ENCODE measurements at regions not wholly inside any gene's neighbourhood (a gene's known extent, or its start where the extent isn't known, plus 50 kb on each side); places are given as distances from the start of the nearest gene placed in this dataset.
A peak's percentile ranks its signal among the peaks of the same experiment; 100 is the strongest.
"Not testable (repeated sequence)": the region's sequence is repeated elsewhere in the genome, so short reads cannot be mapped to it uniquely, and the experiment has no call there.

DNA sequence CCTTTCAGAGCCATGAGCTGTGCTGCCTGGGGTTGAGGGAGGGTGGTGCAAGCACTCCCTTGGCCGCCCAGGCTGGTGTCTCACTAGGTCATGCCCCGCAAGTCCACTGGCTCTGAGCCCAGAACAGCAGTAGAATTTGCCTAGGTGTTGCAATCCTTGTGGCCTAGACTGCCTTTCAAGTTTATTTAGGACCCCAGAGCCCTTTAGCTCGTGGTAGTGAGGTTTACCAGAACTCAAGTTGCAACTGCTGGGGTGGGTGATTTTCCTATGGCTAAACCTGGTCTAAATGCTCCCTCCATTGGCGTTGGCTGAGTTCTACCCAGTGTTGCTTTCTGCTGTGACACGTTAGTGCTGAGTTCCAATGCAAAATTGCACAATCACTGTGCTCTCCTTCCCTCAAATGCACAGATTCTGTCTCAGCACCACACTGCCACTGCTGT, 287.2 kb downstream of the BCAT1 start:
- TF ChIP-seq, protein P1, sequence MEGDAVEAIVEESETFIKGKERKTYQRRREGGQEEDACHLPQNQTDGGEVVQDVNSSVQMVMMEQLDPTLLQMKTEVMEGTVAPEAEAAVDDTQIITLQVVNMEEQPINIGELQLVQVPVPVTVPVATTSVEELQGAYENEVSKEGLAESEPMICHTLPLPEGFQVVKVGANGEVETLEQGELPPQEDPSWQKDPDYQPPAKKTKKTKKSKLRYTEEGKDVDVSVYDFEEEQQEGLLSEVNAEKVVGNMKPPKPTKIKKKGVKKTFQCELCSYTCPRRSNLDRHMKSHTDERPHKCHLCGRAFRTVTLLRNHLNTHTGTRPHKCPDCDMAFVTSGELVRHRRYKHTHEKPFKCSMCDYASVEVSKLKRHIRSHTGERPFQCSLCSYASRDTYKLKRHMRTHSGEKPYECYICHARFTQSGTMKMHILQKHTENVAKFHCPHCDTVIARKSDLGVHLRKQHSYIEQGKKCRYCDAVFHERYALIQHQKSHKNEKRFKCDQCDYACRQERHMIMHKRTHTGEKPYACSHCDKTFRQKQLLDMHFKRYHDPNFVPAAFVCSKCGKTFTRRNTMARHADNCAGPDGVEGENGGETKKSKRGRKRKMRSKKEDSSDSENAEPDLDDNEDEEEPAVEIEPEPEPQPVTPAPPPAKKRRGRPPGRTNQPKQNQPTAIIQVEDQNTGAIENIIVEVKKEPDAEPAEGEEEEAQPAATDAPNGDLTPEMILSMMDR (conservative IDR thresholded peaks at IDR 0.05; ENCODE audit: low read depth, low read length): peak; percentile 36
- peak; percentile 97 for DNase-seq (ENCODE audit: low read depth)

DNA sequence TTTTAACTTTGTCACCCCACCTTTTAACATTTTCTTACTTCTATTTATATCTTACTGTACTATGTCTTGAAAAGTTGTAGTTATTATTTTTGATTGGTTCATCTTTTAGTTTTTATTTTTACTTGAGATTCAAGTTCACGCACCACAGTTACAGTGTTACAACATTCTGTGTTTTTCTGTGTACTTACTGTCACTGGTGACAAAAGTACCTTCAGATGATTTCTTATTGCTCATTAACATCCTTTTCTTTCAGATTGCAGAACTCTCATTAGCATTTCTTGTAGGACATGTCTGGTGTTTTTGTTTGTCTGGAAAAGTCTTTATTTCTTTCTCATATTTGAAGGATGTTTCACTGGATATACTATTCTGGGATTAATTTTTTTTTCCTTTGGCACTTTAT, 289.9 kb downstream of the BCAT1 start:
- H3K4me3 ChIP-seq (ENCODE audit: low read depth, low read length): no peak overlapping the region
- TF ChIP-seq, protein P1 (conservative IDR thresholded peaks at IDR 0.05; ENCODE audit: low read depth, low read length): no peak
- DNase-seq (ENCODE audit: low read depth): no peak

More for the DNA sequence above, 287.2 kb downstream of the BCAT1 start:
- H3K4me3 ChIP-seq (ENCODE audit: low read depth, low read length): no peak overlapping the region

DNA sequence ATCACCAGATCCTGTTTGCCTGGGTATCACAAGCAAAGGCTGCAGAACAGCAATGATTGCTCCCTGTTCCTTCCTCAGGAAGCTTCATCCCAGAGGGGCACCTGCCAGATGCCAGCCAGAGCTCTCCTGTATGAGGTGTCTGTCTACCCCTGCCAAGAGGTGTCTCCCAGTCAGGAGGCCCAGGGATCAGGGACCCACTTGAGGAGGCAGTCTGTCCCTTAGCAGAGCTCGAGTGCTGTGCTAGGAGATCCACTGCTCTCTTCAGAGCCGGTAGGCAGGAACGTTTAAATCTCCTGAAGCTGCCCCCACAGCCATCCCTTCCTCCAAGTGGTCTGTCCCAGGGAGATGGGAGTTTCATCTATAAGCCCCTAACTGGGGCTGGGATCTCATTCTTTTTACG, 294.6 kb downstream of the BCAT1 start:
- not testable (repeated sequence) for DNase-seq (ENCODE audit: low read depth)

DNA sequence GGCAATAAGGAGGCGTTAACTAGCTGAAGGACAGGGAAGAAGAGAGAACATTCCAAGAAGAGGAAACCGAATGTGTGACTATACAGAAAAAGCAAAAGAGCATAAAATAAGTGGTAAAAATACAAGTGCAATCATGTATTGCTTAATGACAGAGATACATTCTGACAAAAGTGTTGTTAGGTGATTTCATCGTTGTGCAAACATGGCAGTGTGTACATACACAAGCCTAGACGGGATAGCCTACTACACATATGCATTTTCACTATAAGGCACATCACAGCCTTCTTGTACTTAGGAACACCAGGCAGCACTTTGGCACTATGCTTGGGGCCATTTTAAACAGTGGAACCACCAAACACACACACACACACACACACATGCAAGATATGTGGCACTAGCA, 299.3 kb downstream of the BCAT1 start:
- H3K4me3 ChIP-seq (ENCODE audit: low read depth, low read length): no peak overlapping the region
- DNase-seq (ENCODE audit: low read depth): no peak
- TF ChIP-seq, protein P1 (conservative IDR thresholded peaks at IDR 0.05; ENCODE audit: low read depth, low read length): no peak

More for the DNA sequence above, 294.6 kb downstream of the BCAT1 start:
- H3K4me3 ChIP-seq (ENCODE audit: low read depth, low read length): not testable (repeated sequence)

DNA sequence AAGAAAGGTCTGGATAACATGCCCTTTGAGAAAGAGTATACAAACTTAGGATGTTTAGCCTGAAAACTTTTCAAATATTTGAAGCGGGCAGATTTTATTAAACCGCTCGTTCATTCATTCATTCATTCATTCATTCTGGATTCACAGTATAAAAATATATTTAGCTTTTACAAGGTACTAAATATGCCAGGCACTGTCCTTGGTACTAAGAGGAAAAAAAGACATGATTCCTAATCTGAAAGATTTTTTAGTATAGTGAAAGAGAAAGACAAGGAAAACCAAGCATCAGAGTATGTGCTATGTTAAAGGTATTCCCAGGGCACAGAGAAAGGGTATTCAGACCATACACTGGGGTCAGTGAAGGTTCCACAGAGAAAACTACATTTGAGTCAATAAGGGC, 299.7 kb downstream of the BCAT1 start:
- TF ChIP-seq, protein P1 (conservative IDR thresholded peaks at IDR 0.05; ENCODE audit: low read depth, low read length): no peak
- DNase-seq (ENCODE audit: low read depth): no peak
- no peak overlapping the region for H3K4me3 ChIP-seq (ENCODE audit: low read depth, low read length)

DNA sequence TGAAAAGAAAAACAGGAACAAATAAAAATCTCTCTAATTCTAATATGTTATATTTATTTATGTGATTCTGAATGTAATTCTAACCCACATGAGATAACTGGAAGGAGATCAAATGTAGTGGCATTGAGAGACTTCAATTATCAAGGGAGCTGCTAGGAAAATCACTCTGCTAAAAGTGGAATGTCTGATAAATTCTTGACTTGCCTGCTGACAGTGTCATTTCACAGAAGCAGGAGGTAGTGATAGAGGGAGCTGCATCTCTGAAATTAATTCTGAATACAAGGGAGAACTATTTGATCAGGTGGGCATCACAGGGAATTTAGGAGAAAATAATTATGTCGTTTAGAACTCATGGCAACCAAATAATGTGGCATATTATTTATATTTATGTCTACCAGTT, 303.6 kb downstream of the BCAT1 start:
- DNase-seq (ENCODE audit: low read depth): no peak
- TF ChIP-seq, protein P1 (conservative IDR thresholded peaks at IDR 0.05; ENCODE audit: low read depth, low read length): no peak
- H3K4me3 ChIP-seq (ENCODE audit: low read depth, low read length): no peak overlapping the region

DNA sequence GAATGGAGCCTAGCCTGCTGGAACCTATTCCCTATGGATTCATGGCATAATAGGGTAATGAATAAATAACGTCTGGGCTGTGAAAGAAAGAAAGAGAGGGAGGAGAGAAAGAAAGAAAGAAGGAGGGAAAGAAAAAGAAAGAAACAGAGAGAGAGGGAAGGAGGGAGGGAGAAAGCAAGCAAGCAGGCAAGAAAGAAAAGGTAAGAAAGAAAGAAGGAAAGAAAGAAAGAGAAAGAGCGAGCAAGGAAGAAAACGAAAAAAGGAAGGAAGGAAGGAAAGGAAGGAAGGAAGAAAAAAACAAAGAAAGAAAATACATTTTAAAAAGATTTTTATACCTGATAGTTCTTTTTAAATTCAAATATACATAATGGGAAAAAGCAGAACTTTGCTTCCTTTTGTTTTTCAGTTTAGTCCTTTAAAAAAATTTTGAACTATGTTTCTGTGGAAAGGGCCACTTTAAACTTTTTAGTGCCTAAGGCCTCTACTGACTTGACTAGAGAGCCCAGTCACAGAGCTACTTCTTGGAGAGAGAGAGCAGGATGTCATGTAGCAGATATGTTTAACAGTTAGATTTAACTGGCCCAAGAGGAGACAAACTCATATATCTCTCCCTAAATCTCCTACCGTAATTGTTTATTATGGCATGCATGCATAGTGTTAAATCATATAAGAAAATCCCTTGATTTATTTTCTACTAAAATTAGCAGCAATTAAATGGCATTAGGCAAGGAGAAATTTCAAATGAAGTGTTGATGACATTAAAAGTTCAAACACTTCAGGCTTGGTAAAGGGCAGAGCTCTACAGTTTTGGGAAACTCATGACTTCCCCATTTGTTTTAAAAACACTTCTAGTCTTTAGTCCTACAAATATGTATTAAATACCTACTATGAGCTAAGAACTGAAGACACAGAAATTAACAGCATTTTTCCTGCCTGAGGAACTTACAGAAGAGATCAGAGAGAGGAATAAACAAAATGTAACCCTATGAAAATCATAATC, 305.5 kb downstream of the BCAT1 start:
- TF ChIP-seq, protein P1 (conservative IDR thresholded peaks at IDR 0.05; ENCODE audit: low read depth, low read length): no peak
- no peak overlapping the region for H3K4me3 ChIP-seq (ENCODE audit: low read depth, low read length)
- DNase-seq (ENCODE audit: low read depth): no peak

All from choroid plexus epithelial cell (primary cell).